PC-9 (cell line): ENCODE measurements at regions not wholly inside any gene's neighbourhood (a gene's known extent, or its start where the extent isn't known, plus 50 kb on each side); places are given as distances from the start of the nearest gene placed in this dataset.

ENCODE experiments used
- BruUV-seq: library from RNA; stranded (reverse); fragments of 400-500 nt; replicated peaks from 2 replicates; lab custom pipeline; 2021; lab: Mats Ljungman, UMichigan
- CTCF ChIA-PET: fragments of 300-600 bp; sonication (Branson Sonifier 250); formaldehyde crosslinking; loops from one replicate; lab custom pipeline; 2022; ENCODE audit warnings: antibody characterized with exemption; lab: Charles Lee
- POLR2A ChIA-PET: fragments of 300-600 bp; sonication (Branson Sonifier 250); formaldehyde crosslinking; loops from one replicate; lab custom pipeline; 2022; ENCODE audit warnings: antibody characterized with exemption; ENCODE audit not compliant: unreplicated experiment; lab: Charles Lee
- DNase-seq, 2 experiments: peaks; one replicate each; pipeline versions ENCODE4 v3.0.0 to v3.0.0-alpha.2; 2015 to 2022; ENCODE audit warnings: mixed read lengths in 1 of 2
- H2AFZ ChIP-seq: fragments of 200-600 bp; sonication (generic); 2 replicates; pipeline ENCODE4 v1.8.1; 2017; ENCODE audit warnings: antibody characterized with exemption
- H3F3A ChIP-seq: fragments of 200-600 bp; sonication (generic); 2 replicates; pipeline ENCODE4 v1.8.1; 2017; ENCODE audit warnings: antibody characterized with exemption, mild to moderate bottlenecking, low read depth; ENCODE audit not compliant: insufficient read depth
- H3K27ac ChIP-seq: fragments of 200-600 bp; sonication (generic); 2 replicates; pipeline ENCODE4 v1.6.1; 2016; ENCODE audit warnings: mixed run types
- H3K27me3 ChIP-seq: fragments of 200-600 bp; sonication (generic); 2 replicates; pipeline ENCODE4 v1.6.1; 2016; ENCODE audit warnings: low read depth, mixed run types; ENCODE audit not compliant: insufficient read depth
- H3K36me3 ChIP-seq: fragments of 200-600 bp; sonication (generic); 2 replicates; pipeline ENCODE4 v1.6.1; 2016; ENCODE audit warnings: low read depth, mixed run types
- H3K4me1 ChIP-seq: fragments of 200-600 bp; sonication (generic); replicated peaks from 2 replicates; pipeline ENCODE4 v1.6.1; 2016; ENCODE audit warnings: mixed run types; ENCODE audit not compliant: insufficient read depth
- H3K4me2 ChIP-seq: fragments of 200-600 bp; sonication (generic); 2 replicates; pipeline ENCODE4 v1.6.1; 2017; ENCODE audit warnings: mixed run types
- H3K4me3 ChIP-seq: fragments of 200-600 bp; sonication (generic); 2 replicates; pipeline ENCODE4 v1.6.1; 2016; ENCODE audit warnings: mixed run types
- H3K79me2 ChIP-seq: fragments of 200-600 bp; sonication (generic); 2 replicates; pipeline ENCODE4 v1.6.1; 2017; ENCODE audit warnings: low read depth, mixed run types
- H3K9me2 ChIP-seq: fragments of 200-600 bp; sonication (generic); 2 replicates; pipeline ENCODE4 v1.8.1; 2017; ENCODE audit warnings: mild to moderate bottlenecking; ENCODE audit not compliant: insufficient read depth
- H3K9me3 ChIP-seq: fragments of 200-600 bp; sonication (generic); 2 replicates; pipeline ENCODE4 v1.8.1; 2016; ENCODE audit warnings: low read depth; ENCODE audit not compliant: insufficient read depth
- H4K20me1 ChIP-seq: fragments of 200-600 bp; sonication (generic); 2 replicates; pipeline ENCODE4 v1.8.1; 2017; ENCODE audit not compliant: insufficient read depth
- EZH2 ChIP-seq: fragments of 200-600 bp; sonication (generic); IDR thresholded peaks from 2 replicates; pipeline ENCODE4 v1.8.0; 2017; ENCODE audit warnings: antibody characterized with exemption, low read depth
- intact Hi-C: fragments of 100-400 bp; cut with micrococcal nuclease; formaldehyde crosslinking; loops from one replicate; pipeline ENCODE4 v1.10.0; 2022; ENCODE audit not compliant: unreplicated experiment
- TF ChIP-seq, protein P1 (sequence below): fragments of 200-600 bp; sonication (generic); conservative IDR thresholded peaks from 2 replicates; pipeline ENCODE4 v1.6.1; 2017; ENCODE audit warnings: mixed run types, antibody characterized with exemption, mild to moderate bottlenecking, moderate library complexity

DNA sequence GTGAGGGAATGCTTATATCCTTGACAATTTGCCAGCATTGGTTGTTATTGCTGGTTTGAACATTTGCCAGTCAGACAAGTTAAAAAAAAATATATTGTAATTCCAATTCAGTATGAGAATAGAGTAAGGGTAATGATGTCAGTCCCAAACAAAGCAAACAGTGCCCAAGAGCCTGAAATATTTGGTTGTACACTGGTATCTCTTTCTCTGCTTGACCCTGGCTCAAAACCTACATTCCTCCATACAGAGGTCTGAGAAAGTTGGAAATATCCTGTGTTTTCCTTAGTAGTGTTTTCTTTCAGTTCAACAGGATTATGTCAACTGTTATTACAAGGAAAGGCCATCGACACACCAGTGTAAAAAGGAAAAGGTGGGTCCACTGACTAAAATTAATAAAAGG is 145.6 kb downstream of the MRPL39 start:
- H3K9me3 ChIP-seq, result no peaks in the 10 kb centered on the region
- intact Hi-C loops, result no loop called here
- H3K4me1 ChIP-seq, result no peaks in the 10 kb centered on the region
- H3K27me3 ChIP-seq, result no peaks in the 10 kb centered on the region
- H3K36me3 ChIP-seq, result no peaks in the 10 kb centered on the region
- BruUV-seq, result no TSS peak
- H2AFZ ChIP-seq, result no peak overlapping the region
- no peak overlapping the region for H3K27ac ChIP-seq
- H3F3A ChIP-seq, result no peaks in the 10 kb centered on the region
- H3K4me2 ChIP-seq, result no peak overlapping the region
- H4K20me1 ChIP-seq, result no peaks in the 10 kb centered on the region
- TF ChIP-seq, protein P1, sequence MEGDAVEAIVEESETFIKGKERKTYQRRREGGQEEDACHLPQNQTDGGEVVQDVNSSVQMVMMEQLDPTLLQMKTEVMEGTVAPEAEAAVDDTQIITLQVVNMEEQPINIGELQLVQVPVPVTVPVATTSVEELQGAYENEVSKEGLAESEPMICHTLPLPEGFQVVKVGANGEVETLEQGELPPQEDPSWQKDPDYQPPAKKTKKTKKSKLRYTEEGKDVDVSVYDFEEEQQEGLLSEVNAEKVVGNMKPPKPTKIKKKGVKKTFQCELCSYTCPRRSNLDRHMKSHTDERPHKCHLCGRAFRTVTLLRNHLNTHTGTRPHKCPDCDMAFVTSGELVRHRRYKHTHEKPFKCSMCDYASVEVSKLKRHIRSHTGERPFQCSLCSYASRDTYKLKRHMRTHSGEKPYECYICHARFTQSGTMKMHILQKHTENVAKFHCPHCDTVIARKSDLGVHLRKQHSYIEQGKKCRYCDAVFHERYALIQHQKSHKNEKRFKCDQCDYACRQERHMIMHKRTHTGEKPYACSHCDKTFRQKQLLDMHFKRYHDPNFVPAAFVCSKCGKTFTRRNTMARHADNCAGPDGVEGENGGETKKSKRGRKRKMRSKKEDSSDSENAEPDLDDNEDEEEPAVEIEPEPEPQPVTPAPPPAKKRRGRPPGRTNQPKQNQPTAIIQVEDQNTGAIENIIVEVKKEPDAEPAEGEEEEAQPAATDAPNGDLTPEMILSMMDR, result no peak
- no peak for TF ChIP-seq EZH2
- no peak overlapping the region for H3K4me3 ChIP-seq
- H3K9me2 ChIP-seq, result no peaks in the 10 kb centered on the region
- no peaks in the 10 kb centered on the region for H3K79me2 ChIP-seq
- CTCF ChIA-PET, result no interaction called here
- POLR2A ChIA-PET, result no interaction called here
- DNase-seq, result no peak

DNA sequence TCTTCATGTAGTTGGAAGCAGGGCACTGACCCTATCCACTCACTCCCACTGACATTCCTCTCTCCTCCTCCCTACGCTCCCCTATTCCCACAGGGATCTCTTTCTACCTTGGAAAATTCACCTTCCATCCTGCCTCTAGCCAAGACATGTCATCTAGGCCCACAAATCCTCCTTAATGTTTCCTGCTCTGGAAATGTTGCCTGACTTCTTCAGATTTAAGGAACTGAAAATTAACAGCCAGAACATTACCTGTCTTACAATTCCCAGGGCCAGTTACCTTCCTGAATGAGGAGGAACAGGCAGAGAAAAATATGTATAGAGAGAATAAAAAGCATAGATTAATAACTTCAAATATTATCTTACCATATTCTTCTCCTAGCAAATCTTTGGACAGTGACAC is 147.3 kb downstream of the MRPL39 start:
- BruUV-seq, result no TSS peak
- no peaks in the 10 kb centered on the region for H3F3A ChIP-seq
- H3K27ac ChIP-seq, result no peak overlapping the region
- H2AFZ ChIP-seq, result no peak overlapping the region
- no peaks in the 10 kb centered on the region for H3K36me3 ChIP-seq
- no peaks in the 10 kb centered on the region for H3K4me1 ChIP-seq
- DNase-seq, result no peak
- TF ChIP-seq, protein P1, result no peak
- TF ChIP-seq EZH2, result no peak
- H3K27me3 ChIP-seq, result no peaks in the 10 kb centered on the region
- no peaks in the 10 kb centered on the region for H4K20me1 ChIP-seq
- no peaks in the 10 kb centered on the region for H3K79me2 ChIP-seq
- ChIA-PET POLR2A (no interaction called here), CTCF (no interaction called here)
- H3K9me2 ChIP-seq, result no peaks in the 10 kb centered on the region
- intact Hi-C loops, result no loop called here
- no peak overlapping the region for H3K4me3 ChIP-seq
- no peaks in the 10 kb centered on the region for H3K9me3 ChIP-seq
- no peak overlapping the region for H3K4me2 ChIP-seq

DNA sequence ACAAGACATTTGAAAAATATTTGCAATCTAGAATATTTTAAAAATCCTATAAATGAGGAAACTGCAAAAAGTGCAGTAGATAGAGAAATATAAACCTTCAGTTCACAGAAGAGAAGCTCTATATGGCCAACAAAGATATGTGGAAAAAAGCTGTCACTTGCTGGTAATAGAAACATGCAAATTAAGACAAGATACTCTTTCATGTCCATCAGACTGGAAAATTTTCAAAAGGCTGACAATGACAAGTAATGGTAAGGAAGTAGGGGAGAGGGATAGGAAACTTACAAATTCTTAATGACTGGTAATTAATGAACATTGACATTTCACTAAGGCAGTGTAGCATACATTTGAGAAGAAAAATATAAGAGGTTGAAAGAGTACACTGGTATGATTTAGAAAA is 147.9 kb downstream of the MRPL39 start:
- Histone ChIP-seq H3K4me2 (no peak overlapping the region), H4K20me1 (no peaks in the 10 kb centered on the region), H2AFZ (no peak overlapping the region), H3K4me3 (no peak overlapping the region), H3K27ac (no peak overlapping the region), H3F3A (no peaks in the 10 kb centered on the region), H3K9me3 (no peaks in the 10 kb centered on the region), H3K79me2 (no peaks in the 10 kb centered on the region), H3K4me1 (no peaks in the 10 kb centered on the region), H3K36me3 (no peaks in the 10 kb centered on the region), H3K9me2 (no peaks in the 10 kb centered on the region), H3K27me3 (no peaks in the 10 kb centered on the region)
- ChIA-PET POLR2A (no interaction called here), CTCF (no interaction called here)
- intact Hi-C loops, result no loop called here
- BruUV-seq, result no TSS peak
- TF ChIP-seq, protein P1, result no peak
- TF ChIP-seq EZH2, result no peak
- no peak for DNase-seq
